Neutrophil (primary cell): ENCODE measurements at regions not wholly inside any gene's neighbourhood (a gene's known extent, or its start where the extent isn't known, plus 50 kb on each side); places are given as distances from the start of the nearest gene placed in this dataset.

Source experiments
- H3K27ac ChIP-seq: fragments of 200-600 bp; sonication (generic); 2 replicates; pipeline ENCODE4 v1.5.1; 2016; ENCODE audit warnings: mild to moderate bottlenecking, moderate library complexity
- H3K27me3 ChIP-seq: fragments of 200-600 bp; sonication (generic); 2 replicates; pipeline ENCODE4 v1.6.0; 2016; ENCODE audit warnings: mild to moderate bottlenecking
- H3K36me3 ChIP-seq: fragments of 200-600 bp; sonication (generic); 2 replicates; pipeline ENCODE4 v1.5.1; 2017
- H3K4me1 ChIP-seq, 2 experiments: fragments of 200-600 bp in 1 of 2; sonication (generic) in 1 of 2; 1 replicate in 1 of 2; 2 replicates in 1 of 2; pipeline versions ENCODE4 v1.5.1 to v1.6.1; 2013 to 2016; ENCODE audit warnings: low read depth in 1 of 2, low read length in 1 of 2, mild to moderate bottlenecking in 1 of 2, moderate library complexity in 1 of 2; ENCODE audit not compliant: control insufficient read depth in 1 of 2, insufficient read depth in 1 of 2
- H3K4me3 ChIP-seq, 2 experiments: fragments of 200-600 bp in 1 of 2; sonication (generic) in 1 of 2; 1 replicate in 1 of 2; 2 replicates in 1 of 2; pipeline ENCODE4 v1.5.1; 2013 to 2016; ENCODE audit warnings: low read depth in 1 of 2, low read length in 1 of 2, mild to moderate bottlenecking in 1 of 2, moderate library complexity in 1 of 2
- H3K9me3 ChIP-seq: fragments of 200-600 bp; sonication (generic); 2 replicates; pipeline ENCODE4 v1.5.1; 2016
- TF ChIP-seq, protein P1 (sequence below): fragments of 200-600 bp; sonication (generic); IDR thresholded peaks from 2 replicates; pipeline ENCODE4 v1.5.1; 2016; ENCODE audit warnings: antibody characterized with exemption

DNA sequence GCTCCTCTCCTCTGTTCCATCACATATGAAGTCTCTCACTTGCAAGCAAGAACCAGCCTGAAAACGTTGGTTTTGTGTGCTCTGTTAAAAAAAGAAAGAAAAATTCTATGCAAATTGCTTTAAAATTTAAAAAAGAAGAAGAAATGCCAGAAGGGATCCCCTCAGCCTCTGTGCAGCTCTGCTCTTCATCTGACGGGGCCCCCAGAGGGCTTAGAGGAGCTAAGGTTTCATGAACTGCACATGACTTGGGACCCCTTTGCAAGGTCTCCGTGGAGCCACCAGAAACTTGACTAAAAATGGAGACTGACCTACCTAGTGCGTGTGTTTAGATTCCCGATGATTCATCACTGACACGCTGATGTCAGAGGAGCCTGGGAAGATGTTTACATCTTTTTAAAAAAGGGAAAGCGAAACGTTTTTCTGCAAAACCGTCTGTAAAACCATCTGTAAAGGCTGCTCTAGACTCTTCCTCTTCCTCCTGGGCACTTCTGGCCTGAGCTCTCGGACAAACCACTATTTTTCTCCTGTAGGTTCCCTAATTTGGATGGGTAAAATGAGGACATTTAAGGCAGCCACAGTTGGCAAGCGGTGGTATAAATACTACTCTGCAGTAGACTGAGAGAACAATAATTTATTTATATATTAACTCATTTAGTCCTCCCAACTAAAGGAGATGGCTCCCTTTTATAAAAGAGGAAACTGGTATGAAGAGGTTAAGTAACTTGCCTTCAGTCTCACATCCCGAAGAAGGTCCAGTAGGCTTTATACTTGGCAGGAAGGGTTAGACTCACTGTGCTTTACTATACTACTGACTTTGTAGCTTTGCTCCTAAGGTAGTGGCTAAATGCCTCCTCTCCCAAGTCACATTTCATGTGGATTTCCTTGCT lies 67.2 kb upstream of the POLG start:
- peaks cover 100% of the 10 kb centered on the region for H3K27me3 ChIP-seq
- peaks cover 11 to 23% of the 10 kb centered on the region in 2 experiments for H3K4me1 ChIP-seq
- no peak overlapping the region for H3K27ac ChIP-seq
- TF ChIP-seq, protein P1, sequence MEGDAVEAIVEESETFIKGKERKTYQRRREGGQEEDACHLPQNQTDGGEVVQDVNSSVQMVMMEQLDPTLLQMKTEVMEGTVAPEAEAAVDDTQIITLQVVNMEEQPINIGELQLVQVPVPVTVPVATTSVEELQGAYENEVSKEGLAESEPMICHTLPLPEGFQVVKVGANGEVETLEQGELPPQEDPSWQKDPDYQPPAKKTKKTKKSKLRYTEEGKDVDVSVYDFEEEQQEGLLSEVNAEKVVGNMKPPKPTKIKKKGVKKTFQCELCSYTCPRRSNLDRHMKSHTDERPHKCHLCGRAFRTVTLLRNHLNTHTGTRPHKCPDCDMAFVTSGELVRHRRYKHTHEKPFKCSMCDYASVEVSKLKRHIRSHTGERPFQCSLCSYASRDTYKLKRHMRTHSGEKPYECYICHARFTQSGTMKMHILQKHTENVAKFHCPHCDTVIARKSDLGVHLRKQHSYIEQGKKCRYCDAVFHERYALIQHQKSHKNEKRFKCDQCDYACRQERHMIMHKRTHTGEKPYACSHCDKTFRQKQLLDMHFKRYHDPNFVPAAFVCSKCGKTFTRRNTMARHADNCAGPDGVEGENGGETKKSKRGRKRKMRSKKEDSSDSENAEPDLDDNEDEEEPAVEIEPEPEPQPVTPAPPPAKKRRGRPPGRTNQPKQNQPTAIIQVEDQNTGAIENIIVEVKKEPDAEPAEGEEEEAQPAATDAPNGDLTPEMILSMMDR = no peak
- no peak overlapping the region for H3K4me3 ChIP-seq
- H3K9me3 ChIP-seq = no peaks in the 10 kb centered on the region
- no peaks in the 10 kb centered on the region for H3K36me3 ChIP-seq

DNA sequence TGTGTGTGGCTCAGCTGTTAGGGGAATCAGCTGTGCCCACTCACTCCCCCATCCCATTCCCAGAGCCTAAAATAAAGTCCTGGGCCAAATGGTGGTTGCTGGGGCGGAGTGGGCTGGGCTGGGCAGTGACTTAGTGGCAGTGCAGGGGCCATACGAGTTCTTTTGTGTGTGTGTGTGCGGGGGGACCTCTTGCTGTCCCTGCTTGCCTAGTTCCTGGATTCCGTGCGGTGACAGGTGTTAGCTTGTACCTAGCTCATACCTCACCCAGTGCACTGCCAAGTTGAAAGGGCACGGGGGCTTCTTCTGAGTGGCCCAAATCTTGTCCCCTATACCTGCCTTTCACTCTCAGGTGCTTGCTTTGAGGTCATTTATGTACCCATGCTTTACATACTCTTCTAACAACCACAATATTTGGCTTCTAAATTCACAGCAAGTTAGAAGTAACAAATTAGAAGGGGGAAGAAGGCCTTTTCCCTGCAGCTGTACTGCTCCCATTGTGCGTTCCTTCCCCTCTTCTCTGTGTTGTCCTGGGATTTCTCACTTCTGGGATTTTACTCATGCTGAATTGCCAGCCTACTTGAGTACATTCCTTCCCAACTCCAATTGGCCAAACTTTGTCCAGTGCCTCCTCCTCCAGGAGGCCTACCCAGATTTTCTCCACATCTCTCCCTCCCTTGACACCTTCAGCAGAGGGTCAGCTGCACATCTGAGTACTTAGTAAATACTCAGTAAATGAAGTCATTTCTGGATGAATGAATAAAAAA lies 66.3 kb upstream of the POLG start:
- Histone ChIP-seq H3K27me3 (peaks cover 94% of the 10 kb centered on the region), H3K4me3 (no peak overlapping the region), H3K27ac (no peak overlapping the region), H3K9me3 (no peaks in the 10 kb centered on the region), H3K4me1 (peaks cover 6 to 22% of the 10 kb centered on the region in 2 experiments), H3K36me3 (no peaks in the 10 kb centered on the region)
- TF ChIP-seq, protein P1 = no peak

DNA sequence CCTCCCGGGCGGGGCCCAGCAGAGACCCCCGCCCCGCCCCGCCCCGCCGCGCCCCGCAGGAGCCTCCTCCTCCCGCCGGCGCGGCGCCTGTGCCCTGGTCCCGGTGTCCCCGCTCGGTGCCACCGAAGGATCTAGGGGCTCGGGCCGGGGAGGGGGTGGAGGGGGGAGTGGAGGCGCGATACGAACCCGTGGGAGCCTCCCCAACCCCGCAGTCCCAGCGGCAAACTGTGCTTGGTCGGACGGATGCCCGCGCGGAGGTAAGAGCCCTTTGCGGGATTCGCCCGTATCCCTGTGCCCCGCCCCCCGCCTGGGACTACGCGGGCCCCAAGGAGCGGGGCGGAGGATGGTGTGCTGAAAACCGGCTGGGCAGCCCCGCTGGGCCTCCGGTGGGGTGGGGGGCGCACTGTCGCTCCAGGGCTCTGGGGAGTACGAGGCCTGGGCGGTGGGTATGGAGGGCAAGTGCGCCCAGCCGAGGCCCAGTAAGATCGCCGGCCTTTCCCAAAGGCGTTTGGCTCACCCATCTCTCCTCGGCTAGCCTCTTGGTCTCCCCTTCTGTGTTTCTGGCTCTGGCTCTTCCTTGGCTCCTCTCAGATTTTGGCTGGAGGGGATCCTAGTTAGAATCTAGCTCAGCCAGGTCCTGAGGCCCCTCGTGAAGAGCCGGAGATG lies 65.6 kb upstream of the POLG start:
- no peaks in the 10 kb centered on the region for H3K36me3 ChIP-seq
- peak overlapping the region in 1 of 2 experiments; percentile 37 for H3K4me3 ChIP-seq
- TF ChIP-seq, protein P1 = no peak
- peaks cover 87% of the 10 kb centered on the region for H3K27me3 ChIP-seq
- peaks cover 8 to 25% of the 10 kb centered on the region in 2 experiments for H3K4me1 ChIP-seq
- H3K9me3 ChIP-seq = no peaks in the 10 kb centered on the region
- H3K27ac ChIP-seq = no peak overlapping the region

DNA sequence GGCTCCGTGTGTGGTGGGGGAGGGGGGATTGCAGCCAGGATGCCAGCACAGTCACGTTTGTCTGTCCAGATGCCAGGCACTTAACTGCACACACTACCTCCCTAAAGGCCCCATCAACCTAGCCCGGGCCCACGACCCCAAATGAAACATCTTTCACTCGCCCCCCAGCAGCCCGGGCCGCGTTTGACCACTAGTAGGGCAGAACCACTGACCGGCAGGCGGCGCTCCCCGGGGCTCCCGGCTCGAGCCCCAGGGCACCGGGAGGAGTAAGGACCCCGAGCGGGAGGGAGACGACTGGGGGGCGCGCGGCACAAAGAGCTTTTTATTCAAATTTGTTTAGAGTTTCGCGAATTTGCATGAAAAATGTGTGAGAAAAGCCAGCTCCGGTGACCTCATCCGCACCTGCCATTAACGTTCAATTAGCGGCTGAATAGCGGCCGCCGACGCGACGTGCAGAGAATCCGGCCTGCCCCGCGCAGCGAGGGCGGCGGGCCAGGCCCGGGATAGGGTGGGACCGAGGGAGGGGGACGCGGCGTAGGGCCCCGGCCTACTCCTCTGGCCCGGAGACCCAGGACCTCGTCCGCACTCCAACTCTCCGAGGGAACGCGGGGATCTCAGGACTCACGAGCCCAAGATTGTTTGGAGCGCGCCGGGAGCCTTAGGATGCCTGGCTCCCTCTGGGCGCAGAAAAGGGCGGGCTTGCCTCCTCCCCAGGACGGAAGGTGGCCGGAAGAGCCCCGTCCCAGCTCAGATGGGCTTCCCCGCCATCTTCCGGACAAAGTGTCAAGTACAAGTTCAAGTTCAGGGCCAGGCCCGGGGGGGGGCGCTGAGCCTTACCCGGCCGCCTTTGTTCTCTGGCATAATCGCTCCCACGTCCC lies 64.9 kb upstream of the POLG start:
- Histone ChIP-seq H3K9me3 (no peaks in the 10 kb centered on the region), H3K4me3 (peak overlapping the region in 1 of 2 experiments; percentile 37), H3K27ac (no peak overlapping the region), H3K36me3 (no peaks in the 10 kb centered on the region), H3K27me3 (peaks cover 79% of the 10 kb centered on the region), H3K4me1 (peaks cover 9 to 25% of the 10 kb centered on the region in 2 experiments)
- TF ChIP-seq, protein P1 = no peak

DNA sequence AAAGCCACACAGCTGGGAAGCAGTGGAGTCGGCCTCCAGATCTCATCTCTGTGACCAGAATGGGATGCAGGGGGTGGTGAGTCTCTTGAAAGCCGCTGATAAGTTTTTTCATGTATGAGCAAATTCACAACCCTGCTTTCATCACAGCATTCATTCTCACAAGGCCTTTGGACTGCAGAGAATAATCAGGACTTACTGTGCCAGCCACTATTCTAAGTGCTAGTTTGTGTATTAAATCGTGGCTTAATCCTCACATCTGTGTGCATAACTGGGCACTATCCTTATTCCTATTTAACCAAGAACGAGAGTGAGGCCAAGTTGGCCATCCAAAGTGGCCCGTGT lies 64.2 kb upstream of the POLG start:
- H3K4me1 ChIP-seq = peaks cover 9 to 25% of the 10 kb centered on the region in 2 experiments
- no peak overlapping the region for H3K4me3 ChIP-seq
- TF ChIP-seq, protein P1 = no peak

More for the DNA sequence above, 64.2 kb upstream of the POLG start:
- no peaks in the 10 kb centered on the region for H3K9me3 ChIP-seq
- H3K36me3 ChIP-seq = no peaks in the 10 kb centered on the region
- H3K27me3 ChIP-seq = peaks cover 73% of the 10 kb centered on the region
- no peak overlapping the region for H3K27ac ChIP-seq
